SK-N-MC (cell line): ENCODE measurements at regions not wholly inside any gene's neighbourhood (a gene's known extent, or its start where the extent isn't known, plus 50 kb on each side); places are given as distances from the start of the nearest gene placed in this dataset.

Source experiments
- EZH2 ChIP-seq: fragments of 200-600 bp; sonication (generic); IDR thresholded peaks from one replicate; pipeline ENCODE4 v1.6.1; 2017; ENCODE audit warnings: antibody characterized with exemption
- POLR2AphosphoS5 ChIP-seq: IDR thresholded peaks from 2 replicates; pipeline ENCODE4 v1.6.1; 2012; ENCODE audit warnings: mild to moderate bottlenecking, low read depth, low read length, borderline replicate concordance

- no peak for TF ChIP-seq POLR2AphosphoS5
- TF ChIP-seq EZH2 = no peak
Observed at GRCh38 chr10:35824704-35825103, 182.6 kb upstream of the FZD8 start.
